M059J (cell line): ENCODE measurements at regions not wholly inside any gene's neighbourhood (a gene's known extent, or its start where the extent isn't known, plus 50 kb on each side); places are given as distances from the start of the nearest gene placed in this dataset.

Experiments
- DNase-seq: peaks from one replicate; pipeline ENCODE4 v3.0.0-alpha.2; 2012; ENCODE audit warnings: low read depth

- no peak for DNase-seq
These were observed 188.7 kb upstream of the ATP1B1 start for GRCh38 chr1:168917796-168918195.

- peak; percentile 34 for DNase-seq
These were observed 187.4 kb upstream of the ATP1B1 start for GRCh38 chr1:168918860-168919741.

- DNase-seq, result peak; percentile 60
These were observed 185.9 kb upstream of the ATP1B1 start for GRCh38 chr1:168920456-168921094.

GRCh38 chr1:168921629-168922028 lies 184.9 kb upstream of the ATP1B1 start:
- DNase-seq, result no peak

DNA sequence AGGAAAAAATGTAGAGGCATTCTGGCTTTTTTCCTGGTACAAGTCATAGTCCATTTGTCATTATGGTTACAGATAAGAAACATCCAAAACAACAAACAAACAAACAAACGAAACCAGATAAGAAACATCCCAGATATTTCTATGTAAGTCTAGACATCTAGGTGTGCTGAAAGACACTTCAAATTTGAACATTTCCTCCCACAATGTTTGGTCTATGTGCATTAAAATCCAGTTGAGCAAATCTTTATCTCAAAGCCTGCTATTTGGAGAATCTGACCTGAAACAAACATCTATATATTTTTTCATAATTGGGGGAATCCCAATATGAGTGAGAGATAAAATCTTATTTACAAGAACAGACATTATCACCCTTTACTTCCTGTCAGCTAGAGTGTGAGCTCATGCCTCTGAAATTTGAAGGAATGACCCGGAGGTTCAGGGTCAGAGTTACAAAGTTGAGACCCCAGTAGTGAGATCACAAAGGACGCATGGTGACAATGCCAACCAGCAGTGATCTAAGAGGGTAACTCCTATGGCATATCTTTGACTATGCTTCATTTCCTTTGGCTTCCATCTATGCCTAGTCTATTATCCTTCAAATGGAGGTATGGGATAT lies 182.9 kb upstream of the ATP1B1 start:
- peak; percentile 26 for DNase-seq

DNA sequence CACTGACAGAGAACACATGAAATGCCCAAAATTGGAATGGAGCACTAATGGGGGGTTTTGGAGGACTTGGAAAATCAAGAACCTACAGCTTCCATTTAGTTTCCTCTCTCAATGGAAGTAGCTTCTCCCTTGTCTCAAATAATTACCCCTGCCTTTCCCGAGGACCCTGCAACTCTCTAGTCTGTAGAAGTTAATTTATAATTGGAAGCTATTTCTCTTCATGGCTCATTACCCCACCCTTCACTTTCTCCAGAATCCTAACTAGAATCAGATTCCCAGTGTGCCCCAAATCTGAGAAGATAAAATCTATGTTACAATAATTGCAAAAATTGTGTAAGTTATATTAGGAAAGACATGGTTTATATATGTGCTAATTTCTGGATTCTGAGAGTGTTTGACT lies 181.5 kb upstream of the ATP1B1 start:
- no peak for DNase-seq

DNA sequence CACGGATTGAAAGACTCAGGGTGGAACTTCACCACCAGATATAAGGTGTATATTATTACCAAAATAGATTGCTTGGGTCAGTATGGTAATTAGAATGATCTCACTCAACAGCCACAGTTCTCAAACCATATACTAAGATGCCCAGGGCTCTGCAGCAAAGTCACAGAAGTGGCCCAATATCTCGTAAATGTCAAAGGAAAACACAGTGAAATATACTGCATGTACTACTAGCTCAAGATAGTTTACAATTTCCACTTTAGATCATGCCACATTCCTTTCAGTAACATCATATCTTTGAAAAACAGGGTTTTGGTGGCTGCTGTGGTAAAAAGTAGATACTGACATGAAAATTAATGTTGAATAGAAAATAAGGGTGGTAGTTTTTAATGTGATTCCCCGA lies 180.3 kb upstream of the ATP1B1 start:
- peak; percentile 72 for DNase-seq

DNA sequence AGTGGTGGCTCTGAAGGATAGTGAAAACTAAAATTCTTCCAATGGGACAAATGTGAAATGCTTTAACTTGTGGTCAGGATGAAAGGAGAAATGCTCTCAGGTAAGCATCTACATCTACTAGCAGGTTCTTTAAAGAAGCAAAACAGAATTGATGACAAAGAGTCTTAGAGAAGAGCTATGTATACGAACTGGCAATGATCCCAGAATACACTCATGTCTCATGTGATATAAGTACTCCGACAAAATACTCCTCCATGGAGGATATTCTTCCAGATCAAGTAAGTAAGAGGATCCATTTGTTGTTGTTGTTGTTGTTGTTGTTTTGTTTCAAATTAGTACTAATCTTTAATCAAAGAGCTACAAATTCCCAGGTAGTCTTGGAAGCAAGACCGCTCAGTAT lies 174.0 kb upstream of the ATP1B1 start:
- no peak for DNase-seq

DNA sequence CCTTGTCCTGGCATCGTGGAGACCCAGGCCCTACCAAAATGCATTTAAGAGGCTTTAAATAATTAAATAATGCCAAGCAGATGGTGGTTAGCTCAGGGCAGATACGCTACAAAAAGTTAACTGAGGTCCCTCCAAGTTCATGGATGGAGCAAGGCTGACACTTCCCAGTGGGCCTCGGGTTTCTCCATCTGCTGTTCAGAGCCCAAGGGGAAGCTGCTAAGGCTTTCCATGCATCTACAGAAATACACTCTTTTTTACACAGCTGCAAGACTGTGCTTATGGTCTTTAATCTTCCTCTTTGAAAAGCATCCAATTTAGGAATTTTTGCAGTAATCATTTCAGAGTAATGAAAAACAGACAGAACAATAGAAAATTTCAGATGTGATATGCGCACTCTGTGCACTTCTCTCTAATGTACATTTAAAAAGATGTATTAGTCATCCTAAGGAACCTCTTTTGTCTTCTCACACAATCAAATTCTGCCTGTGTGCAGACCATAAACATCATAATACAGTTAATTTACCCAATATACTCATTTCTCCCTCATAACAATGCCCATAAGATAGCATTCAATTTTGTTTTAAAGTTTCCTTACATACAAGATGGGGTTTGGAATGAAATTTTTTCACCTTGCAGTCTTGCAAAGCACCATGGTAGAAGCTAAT lies 173.2 kb upstream of the ATP1B1 start:
- no peak for DNase-seq

- DNase-seq, result no peak
These were observed 167.2 kb upstream of the ATP1B1 start for GRCh38 chr1:168939110-168939946.

- DNase-seq, result no peak
These were observed 166.6 kb upstream of the ATP1B1 start for GRCh38 chr1:168939947-168940223.

DNA sequence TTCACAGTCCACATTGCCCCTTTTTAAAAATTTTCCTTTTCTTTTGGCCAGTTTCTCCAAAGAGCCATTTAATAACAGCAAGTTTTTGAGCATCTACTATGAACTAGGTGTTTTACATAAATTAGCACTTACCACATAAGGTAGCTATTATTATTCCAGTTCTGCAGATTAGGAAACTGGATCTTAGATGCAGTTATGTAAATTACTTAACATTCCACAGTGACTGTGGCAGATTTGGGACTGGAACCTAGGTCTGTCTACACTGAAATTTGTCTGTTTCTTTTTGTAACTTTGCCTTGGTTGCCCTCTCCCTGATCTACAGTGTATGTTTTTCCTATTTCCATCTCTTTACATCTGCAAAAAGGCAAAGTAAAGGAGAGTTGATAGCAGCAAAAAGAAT lies 164.8 kb upstream of the ATP1B1 start:
- no peak for DNase-seq

DNA sequence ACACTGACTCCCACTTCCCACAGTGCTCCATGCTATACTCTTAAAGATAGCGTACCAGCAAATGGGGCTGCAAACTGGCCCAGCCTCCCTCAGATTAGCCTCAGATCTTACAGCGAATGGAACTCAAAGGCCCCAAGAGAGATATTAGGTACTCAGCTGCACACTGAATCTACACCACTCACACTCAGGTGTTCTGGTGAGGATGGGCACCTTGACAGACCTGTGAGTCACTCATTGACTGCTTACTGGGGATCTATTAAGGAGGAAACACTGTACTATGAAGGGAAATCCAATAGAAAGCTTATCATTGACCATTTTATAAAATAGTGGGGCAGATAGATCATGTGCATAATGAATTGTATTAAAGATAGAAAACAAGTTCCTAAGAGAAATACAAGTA lies 164.3 kb upstream of the ATP1B1 start:
- DNase-seq, result no peak

- DNase-seq, result peak; percentile 32
These were observed 160.6 kb upstream of the ATP1B1 start for GRCh38 chr1:168945870-168946269.

GRCh38 chr1:168947041-168947440 lies 159.4 kb upstream of the ATP1B1 start:
- DNase-seq, result no peak

- no peak for DNase-seq
These were observed 156.8 kb upstream of the ATP1B1 start for GRCh38 chr1:168949672-168950071.

GRCh38 chr1:168957818-168958217 lies 148.7 kb upstream of the ATP1B1 start:
- no peak for DNase-seq

DNA sequence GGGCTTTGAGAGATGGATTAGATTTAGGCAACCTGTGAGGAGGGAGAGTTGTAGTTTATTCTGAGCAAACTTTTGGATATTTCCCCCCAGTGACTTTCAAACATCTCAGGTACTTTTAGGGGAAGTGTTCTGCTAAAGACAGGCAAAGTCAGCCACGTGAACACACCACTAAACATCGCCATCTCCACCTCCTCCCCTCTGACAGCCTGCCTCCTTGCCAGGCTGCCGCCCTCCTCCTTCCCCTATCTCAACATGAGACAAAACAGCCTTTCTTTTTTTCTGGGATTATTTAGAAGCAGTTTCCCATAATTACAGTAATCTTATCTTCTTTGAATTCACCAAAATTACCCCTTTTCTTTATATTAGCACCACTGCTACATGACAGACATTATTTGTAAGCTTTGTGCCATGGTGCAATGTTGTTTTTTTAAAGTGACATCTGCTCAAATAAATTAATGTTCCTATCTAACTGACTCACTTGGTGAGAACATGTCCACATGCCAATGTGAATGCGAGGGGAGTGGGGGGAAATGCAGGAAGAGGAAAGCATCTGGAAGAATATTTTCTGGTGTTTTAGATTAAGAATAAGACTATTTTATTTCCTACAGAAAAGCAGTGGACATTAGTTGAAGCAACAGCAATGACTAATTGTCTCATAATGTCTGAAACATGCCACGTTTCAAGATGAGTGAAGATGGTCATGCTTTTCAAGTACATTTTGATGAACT lies 147.8 kb upstream of the ATP1B1 start:
- DNase-seq, result no peak

- no peak for DNase-seq
These were observed 147.1 kb upstream of the ATP1B1 start for GRCh38 chr1:168959382-168959781.

DNA sequence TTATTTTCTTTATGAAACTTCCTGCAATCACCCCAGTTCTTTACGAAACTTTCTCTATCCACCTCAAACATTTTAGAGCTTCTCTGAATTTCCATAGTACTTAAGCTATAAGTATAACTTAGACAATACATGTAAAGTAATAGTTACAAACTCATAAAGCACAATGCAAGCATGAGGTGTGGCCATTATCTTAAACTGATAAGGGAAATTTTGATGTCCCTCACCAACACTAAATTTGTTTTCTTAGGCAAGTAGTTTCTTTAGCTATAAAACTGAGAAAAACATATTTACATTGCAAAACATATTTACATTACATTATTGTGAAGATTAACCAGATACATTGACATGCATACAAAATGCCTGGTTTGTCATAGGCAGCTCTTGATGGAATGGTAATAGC lies 146.4 kb upstream of the ATP1B1 start:
- no peak for DNase-seq

GRCh38 chr1:168960595-168960994 lies 145.9 kb upstream of the ATP1B1 start:
- no peak for DNase-seq
